Progenitor cell of endocrine pancreas (in vitro differentiated cells): ENCODE measurements at regions not wholly inside any gene's neighbourhood (a gene's known extent, or its start where the extent isn't known, plus 50 kb on each side); places are given as distances from the start of the nearest gene placed in this dataset.

Source experiments
- DNase-seq: peaks from one replicate; pipeline ENCODE4 v3.0.0; 2021; ENCODE audit warnings: low spot score; ENCODE audit not compliant: unreplicated experiment
- H3K27ac Mint-ChIP-seq: 2 replicates; pipeline ENCODE4 v1.8.0; 2021; ENCODE audit warnings: mild to moderate bottlenecking, moderate library complexity, mixed read lengths
- H3K27me3 Mint-ChIP-seq: 2 replicates; pipeline ENCODE4 v1.8.0; 2021; ENCODE audit warnings: mixed read lengths
- H3K36me3 Mint-ChIP-seq: 2 replicates; pipeline ENCODE4 v1.8.0; 2022; ENCODE audit warnings: mixed read lengths; ENCODE audit not compliant: insufficient read depth
- H3K4me1 Mint-ChIP-seq: 2 replicates; pipeline ENCODE4 v1.8.0; 2021; ENCODE audit warnings: low read depth, mixed read lengths
- H3K4me3 Mint-ChIP-seq: 2 replicates; pipeline ENCODE4 v1.8.0; 2021; ENCODE audit warnings: low read depth, mild to moderate bottlenecking, moderate library complexity, mixed read lengths
- H3K9me3 Mint-ChIP-seq: 2 replicates; pipeline ENCODE4 v1.8.0; 2021; ENCODE audit warnings: low read depth, mixed read lengths
- TF ChIP-seq, protein P1 (sequence below): fragments of 200-600 bp; sonication (generic); IDR thresholded peaks from one replicate; pipeline ENCODE4 v1.5.0; 2021; ENCODE audit warnings: antibody characterized with exemption, mild to moderate bottlenecking; ENCODE audit not compliant: unreplicated experiment

DNA sequence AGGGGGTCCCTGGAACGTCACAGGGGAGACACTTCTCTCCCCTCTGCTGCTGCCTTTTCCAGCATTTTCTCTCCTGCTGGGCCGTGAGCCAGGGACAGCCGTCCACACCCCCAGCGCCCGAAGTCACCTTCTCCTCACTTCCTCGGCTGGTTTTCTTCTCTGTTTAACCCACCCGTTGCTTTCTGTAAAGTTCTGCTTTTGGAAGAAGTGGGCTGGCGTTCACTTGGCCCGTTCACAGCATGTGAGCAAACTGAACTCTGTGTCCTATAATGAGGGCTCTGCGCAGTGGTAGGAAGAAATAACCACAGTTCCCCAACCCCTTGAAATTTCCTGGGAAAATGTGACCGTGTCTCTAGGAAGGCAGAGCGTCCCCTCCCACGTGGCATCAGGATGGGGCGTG, 187.0 kb upstream of the HDAC4 start:
- H3K4me3 Mint-ChIP-seq: no peak overlapping the region

DNA sequence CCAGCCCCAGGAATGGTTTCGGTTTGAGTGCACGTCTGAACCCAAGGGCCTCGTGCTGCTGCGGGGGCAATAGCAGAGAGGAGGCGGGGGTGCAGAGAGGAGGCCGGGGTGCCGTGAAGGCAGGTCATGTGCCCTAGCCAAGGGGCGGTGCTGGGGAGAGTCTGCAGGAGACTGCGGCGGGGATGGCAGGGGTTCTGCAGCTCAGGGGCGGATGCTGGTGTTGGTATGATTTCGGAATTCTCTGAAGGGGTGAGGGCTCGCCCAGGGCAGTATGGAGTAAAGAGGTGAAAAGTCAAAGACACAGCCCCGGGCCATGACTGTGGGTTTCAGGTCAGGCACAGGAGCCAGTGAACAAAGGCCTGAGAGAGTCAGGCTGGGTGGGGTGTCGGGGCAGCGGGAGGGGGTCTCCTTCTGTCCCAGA, 186.5 kb upstream of the HDAC4 start:
- no peak overlapping the region for H3K27ac Mint-ChIP-seq
- no peak overlapping the region for H3K4me3 Mint-ChIP-seq
- TF ChIP-seq, protein P1, sequence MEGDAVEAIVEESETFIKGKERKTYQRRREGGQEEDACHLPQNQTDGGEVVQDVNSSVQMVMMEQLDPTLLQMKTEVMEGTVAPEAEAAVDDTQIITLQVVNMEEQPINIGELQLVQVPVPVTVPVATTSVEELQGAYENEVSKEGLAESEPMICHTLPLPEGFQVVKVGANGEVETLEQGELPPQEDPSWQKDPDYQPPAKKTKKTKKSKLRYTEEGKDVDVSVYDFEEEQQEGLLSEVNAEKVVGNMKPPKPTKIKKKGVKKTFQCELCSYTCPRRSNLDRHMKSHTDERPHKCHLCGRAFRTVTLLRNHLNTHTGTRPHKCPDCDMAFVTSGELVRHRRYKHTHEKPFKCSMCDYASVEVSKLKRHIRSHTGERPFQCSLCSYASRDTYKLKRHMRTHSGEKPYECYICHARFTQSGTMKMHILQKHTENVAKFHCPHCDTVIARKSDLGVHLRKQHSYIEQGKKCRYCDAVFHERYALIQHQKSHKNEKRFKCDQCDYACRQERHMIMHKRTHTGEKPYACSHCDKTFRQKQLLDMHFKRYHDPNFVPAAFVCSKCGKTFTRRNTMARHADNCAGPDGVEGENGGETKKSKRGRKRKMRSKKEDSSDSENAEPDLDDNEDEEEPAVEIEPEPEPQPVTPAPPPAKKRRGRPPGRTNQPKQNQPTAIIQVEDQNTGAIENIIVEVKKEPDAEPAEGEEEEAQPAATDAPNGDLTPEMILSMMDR: no peak
- peaks cover 7% of the 10 kb centered on the region for H3K27me3 Mint-ChIP-seq
- DNase-seq: no peak
- H3K4me1 Mint-ChIP-seq: no peaks in the 10 kb centered on the region
- H3K36me3 Mint-ChIP-seq: no peaks in the 10 kb centered on the region
- peaks cover 8% of the 10 kb centered on the region for H3K9me3 Mint-ChIP-seq

More for the DNA sequence above, 187.0 kb upstream of the HDAC4 start:
- peaks cover 7% of the 10 kb centered on the region for H3K27me3 Mint-ChIP-seq
- TF ChIP-seq, protein P1: no peak
- H3K9me3 Mint-ChIP-seq: peaks cover 10% of the 10 kb centered on the region
- DNase-seq: no peak
- H3K4me1 Mint-ChIP-seq: no peaks in the 10 kb centered on the region
- H3K27ac Mint-ChIP-seq: no peak overlapping the region
- no peaks in the 10 kb centered on the region for H3K36me3 Mint-ChIP-seq

DNA sequence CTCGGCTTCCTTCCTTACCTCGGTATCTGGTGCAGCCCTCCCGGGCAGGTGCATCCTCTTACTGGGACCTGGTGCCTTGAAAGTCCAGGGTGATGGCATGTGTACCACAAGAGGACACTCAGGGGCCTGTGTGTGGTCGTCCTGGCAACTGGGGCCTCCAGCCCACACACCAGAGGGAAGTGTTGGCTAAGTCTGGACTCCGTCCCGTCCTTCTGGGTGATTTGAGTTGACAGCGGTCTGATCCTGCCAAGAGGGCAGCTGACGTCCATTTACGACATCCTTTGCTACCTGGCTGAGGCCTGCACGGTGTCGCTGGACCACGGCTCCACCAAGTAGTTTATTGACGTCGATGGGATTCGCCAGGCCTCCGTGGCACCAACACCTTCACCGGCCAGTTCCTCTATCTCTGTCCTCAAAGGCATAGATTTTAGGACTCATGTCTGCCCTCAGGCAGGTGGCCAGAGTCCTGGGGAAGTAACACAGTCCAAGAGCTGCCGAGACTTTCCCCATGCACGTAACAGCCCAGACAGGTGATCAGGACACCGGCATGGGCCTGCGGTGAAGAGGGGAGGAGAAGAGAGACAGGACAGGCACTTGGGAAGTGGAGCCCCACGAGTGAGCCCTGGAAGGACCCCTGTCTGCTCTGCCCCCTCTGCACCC, 186.0 kb upstream of the HDAC4 start:
- H3K36me3 Mint-ChIP-seq: no peaks in the 10 kb centered on the region

DNA sequence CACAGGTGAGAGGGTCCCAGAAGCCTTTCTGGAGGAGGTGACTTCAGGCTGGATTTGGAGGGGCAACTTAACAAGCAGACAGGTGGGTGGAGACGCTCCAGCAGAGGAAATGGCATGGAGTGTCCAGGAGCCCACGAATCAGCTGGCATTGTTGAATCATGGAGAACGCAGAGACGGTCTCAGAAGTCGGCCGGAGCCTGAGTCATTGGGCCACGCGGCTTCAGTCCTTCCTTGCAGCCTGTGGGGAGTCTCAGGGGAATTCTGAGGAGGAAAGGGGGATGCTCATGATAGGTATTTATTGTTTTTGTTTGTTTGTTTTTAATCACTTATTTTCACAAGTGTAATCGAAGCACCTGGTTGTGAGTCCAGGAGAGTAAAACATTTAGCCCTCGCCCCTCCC, 184.6 kb upstream of the HDAC4 start:
- Mint-ChIP-seq H3K27ac (no peak overlapping the region), H3K9me3 (no peaks in the 10 kb centered on the region), H3K36me3 (no peaks in the 10 kb centered on the region), H3K27me3 (peaks cover 10% of the 10 kb centered on the region), H3K4me1 (no peaks in the 10 kb centered on the region), H3K4me3 (no peak overlapping the region)
- TF ChIP-seq, protein P1: no peak
- DNase-seq: no peak

More for the DNA sequence above, 186.0 kb upstream of the HDAC4 start:
- no peak for DNase-seq
- Mint-ChIP-seq H3K9me3 (peaks cover 2% of the 10 kb centered on the region), H3K4me1 (no peaks in the 10 kb centered on the region), H3K27me3 (peaks cover 7% of the 10 kb centered on the region), H3K27ac (no peak overlapping the region), H3K4me3 (no peak overlapping the region)
- TF ChIP-seq, protein P1: no peak

DNA sequence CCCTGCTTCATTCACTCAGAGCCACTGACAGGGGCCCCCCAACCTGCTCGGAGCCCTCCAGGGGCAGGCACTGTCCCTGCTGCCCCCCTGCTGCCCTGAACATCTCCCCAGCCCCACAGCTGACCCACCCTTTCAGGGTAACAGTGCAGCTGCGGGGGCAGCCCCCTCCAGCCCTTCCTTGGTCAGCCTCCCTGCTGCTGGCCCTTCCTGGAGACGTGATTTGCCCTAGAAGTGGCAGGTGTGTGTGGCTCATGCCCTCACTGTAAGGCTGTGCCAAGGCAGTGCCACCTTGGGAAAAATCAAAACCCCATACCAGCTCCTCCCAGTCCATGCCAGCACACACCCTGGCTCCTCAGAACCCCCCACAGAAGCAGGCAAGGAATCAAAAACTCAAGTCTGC, 184.2 kb upstream of the HDAC4 start:
- TF ChIP-seq, protein P1: no peak
- Mint-ChIP-seq H3K27me3 (peaks cover 13% of the 10 kb centered on the region), H3K4me3 (no peak overlapping the region), H3K36me3 (no peaks in the 10 kb centered on the region), H3K27ac (no peak overlapping the region), H3K9me3 (no peaks in the 10 kb centered on the region), H3K4me1 (peaks cover 3% of the 10 kb centered on the region)
- no peak for DNase-seq
